B cell (primary cell): ENCODE measurements at regions not wholly inside any gene's neighbourhood (a gene's known extent, or its start where the extent isn't known, plus 50 kb on each side); places are given as distances from the start of the nearest gene placed in this dataset.

ENCODE experiments used
- EZH2 ChIP-seq: IDR thresholded peaks from 2 replicates; pipeline ENCODE4 v1.6.1; 2012; ENCODE audit warnings: borderline replicate concordance, low read depth, mild to moderate bottlenecking, moderate library complexity, low read length; ENCODE audit not compliant: insufficient read depth, poor library complexity, severe bottlenecking
- TF ChIP-seq, protein P1 (sequence below): fragments of 200-600 bp; IDR thresholded peaks from one replicate; pipeline ENCODE4 v1.8.0; 2022; ENCODE audit warnings: antibody characterized with exemption, mild to moderate bottlenecking

DNA sequence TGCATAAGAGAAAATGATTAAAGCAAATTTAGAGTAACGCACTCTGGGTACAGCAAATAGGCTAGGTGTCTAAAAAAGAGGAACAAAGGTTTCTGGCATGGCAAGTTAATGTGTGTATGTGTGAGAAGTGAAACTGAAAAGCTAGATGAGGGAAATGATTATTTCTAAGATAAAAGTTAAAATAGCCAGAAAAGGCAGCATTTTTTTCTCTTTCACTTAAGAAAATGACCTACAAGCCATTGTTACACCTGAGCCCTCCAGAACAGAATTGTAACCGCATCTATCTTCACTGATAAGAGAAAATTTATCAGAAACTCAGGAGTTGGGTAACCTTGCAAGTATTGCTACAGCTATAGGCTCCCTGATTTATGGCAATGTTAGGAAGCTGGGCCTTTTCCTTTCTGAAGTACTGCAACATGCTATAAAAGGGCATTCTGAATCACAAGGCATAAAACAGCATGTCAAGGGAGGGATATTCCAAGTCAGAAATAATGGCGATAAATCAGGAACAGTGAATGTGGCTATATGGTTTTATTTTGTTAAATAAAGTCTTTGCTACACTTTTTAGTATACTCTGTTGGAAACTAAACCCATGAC is 395.3 kb downstream of the TBC1D32 start:
- TF ChIP-seq, protein P1, sequence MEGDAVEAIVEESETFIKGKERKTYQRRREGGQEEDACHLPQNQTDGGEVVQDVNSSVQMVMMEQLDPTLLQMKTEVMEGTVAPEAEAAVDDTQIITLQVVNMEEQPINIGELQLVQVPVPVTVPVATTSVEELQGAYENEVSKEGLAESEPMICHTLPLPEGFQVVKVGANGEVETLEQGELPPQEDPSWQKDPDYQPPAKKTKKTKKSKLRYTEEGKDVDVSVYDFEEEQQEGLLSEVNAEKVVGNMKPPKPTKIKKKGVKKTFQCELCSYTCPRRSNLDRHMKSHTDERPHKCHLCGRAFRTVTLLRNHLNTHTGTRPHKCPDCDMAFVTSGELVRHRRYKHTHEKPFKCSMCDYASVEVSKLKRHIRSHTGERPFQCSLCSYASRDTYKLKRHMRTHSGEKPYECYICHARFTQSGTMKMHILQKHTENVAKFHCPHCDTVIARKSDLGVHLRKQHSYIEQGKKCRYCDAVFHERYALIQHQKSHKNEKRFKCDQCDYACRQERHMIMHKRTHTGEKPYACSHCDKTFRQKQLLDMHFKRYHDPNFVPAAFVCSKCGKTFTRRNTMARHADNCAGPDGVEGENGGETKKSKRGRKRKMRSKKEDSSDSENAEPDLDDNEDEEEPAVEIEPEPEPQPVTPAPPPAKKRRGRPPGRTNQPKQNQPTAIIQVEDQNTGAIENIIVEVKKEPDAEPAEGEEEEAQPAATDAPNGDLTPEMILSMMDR = no peak
- no peak for TF ChIP-seq EZH2
